NCI-H1048 (cell line): ENCODE measurements at regions not wholly inside any gene's neighbourhood (a gene's known extent, or its start where the extent isn't known, plus 50 kb on each side); places are given as distances from the start of the nearest gene placed in this dataset.
"Not testable (repeated sequence)": the region's sequence is repeated elsewhere in the genome, so short reads cannot be mapped to it uniquely, and the experiment has no call there.

ENCODE experiments used
- DNase-seq: peaks from one replicate; lab custom pipeline; 2025; lab: John Stamatoyannopoulos, UW

GRCh38 chr6:1230689-1231605 is 81.0 kb upstream of the FOXQ1 start:
- no peak for DNase-seq

GRCh38 chr6:1230281-1230680 is 81.6 kb upstream of the FOXQ1 start:
- no peak for DNase-seq

- DNase-seq, result no peak
These were observed 82.1 kb upstream of the FOXQ1 start for GRCh38 chr6:1229808-1230207.

GRCh38 chr6:1229301-1229700 is 82.6 kb upstream of the FOXQ1 start:
- no peak for DNase-seq

GRCh38 chr6:1228754-1229191 is 83.1 kb upstream of the FOXQ1 start:
- no peak for DNase-seq

- no peak for DNase-seq
These were observed 83.8 kb upstream of the FOXQ1 start for GRCh38 chr6:1227935-1228753.

GRCh38 chr6:1227600-1227934 is 84.3 kb upstream of the FOXQ1 start:
- DNase-seq, result no peak

- no peak for DNase-seq
These were observed 85.4 kb upstream of the FOXQ1 start for GRCh38 chr6:1226277-1227099.

GRCh38 chr6:1224514-1224913 is 87.4 kb upstream of the FOXQ1 start:
- DNase-seq, result no peak

GRCh38 chr6:1222728-1223595 is 88.9 kb upstream of the FOXQ1 start:
- DNase-seq, result no peak

- DNase-seq, result no peak
These were observed 94.5 kb upstream of the FOXQ1 start for GRCh38 chr6:1217396-1217795.

GRCh38 chr6:1216488-1216974 is 95.4 kb upstream of the FOXQ1 start:
- no peak for DNase-seq

GRCh38 chr6:1215884-1216487 is 95.9 kb upstream of the FOXQ1 start:
- DNase-seq, result no peak

- no peak for DNase-seq
These were observed 96.9 kb upstream of the FOXQ1 start for GRCh38 chr6:1215023-1215422.

- DNase-seq, result no peak
These were observed 99.0 kb upstream of the FOXQ1 start for GRCh38 chr6:1212919-1213318.

GRCh38 chr6:1212138-1212537 is 99.8 kb upstream of the FOXQ1 start:
- not testable (repeated sequence) for DNase-seq

- DNase-seq, result not testable (repeated sequence)
These were observed 101.3 kb upstream of the FOXQ1 start for GRCh38 chr6:1210631-1211030.

- no peak for DNase-seq
These were observed 103.0 kb upstream of the FOXQ1 start for GRCh38 chr6:1208876-1209275.

GRCh38 chr6:1203546-1203945 is 108.4 kb upstream of the FOXQ1 start:
- DNase-seq, result no peak

- DNase-seq, result no peak
These were observed 109.7 kb upstream of the FOXQ1 start for GRCh38 chr6:1202201-1202600.
